HEK293T (cell line): ENCODE measurements at regions not wholly inside any gene's neighbourhood (a gene's known extent, or its start where the extent isn't known, plus 50 kb on each side); places are given as distances from the start of the nearest gene placed in this dataset.

Source experiments
- CTCF ChIA-PET: fragments of 350-600 bp; formaldehyde crosslinking; extraction: SDS; loops from one replicate; lab custom pipeline; 2021; ENCODE audit warnings: antibody characterized with exemption, inconsistent platforms; lab: Yijun Ruan, JAX
- POLR2A ChIA-PET: fragments of 350-600 bp; formaldehyde crosslinking; extraction: SDS; loops from one replicate; lab custom pipeline; 2020; ENCODE audit warnings: antibody characterized with exemption, inconsistent platforms; lab: Yijun Ruan, JAX
- DNase-seq: peaks from one replicate; pipeline ENCODE4 v3.0.0; 2012; ENCODE audit warnings: mixed read lengths; ENCODE audit errors: extremely low spot score
- ARNT ChIP-seq: fragments of 450-650 bp; IDR thresholded peaks from 2 replicates; pipeline ENCODE4 v1.6.1; 2017; ENCODE audit warnings: mild to moderate bottlenecking
- BHLHE40 ChIP-seq: fragments of 450-650 bp; IDR thresholded peaks from 2 replicates; pipeline ENCODE4 v1.6.1; 2016; ENCODE audit warnings: mild to moderate bottlenecking, moderate library complexity, borderline replicate concordance
- CTBP1 ChIP-seq: fragments of 450-650 bp; IDR thresholded peaks from 2 replicates; pipeline ENCODE4 v1.6.1; 2016; ENCODE audit warnings: borderline replicate concordance
- ELF4 ChIP-seq: fragments of 450-650 bp; IDR thresholded peaks from 2 replicates; pipeline ENCODE4 v1.6.1; 2017; ENCODE audit warnings: antibody characterized with exemption
- FOXA1 ChIP-seq: fragments of 450-650 bp; IDR thresholded peaks from 2 replicates; pipeline ENCODE4 v1.6.1; 2016; ENCODE audit warnings: mild to moderate bottlenecking
- FOXK2 ChIP-seq: fragments of 450-650 bp; IDR thresholded peaks from 2 replicates; pipeline ENCODE4 v1.6.1; 2016; ENCODE audit warnings: mild to moderate bottlenecking
- FOXM1 ChIP-seq: fragments of 450-650 bp; IDR thresholded peaks from 2 replicates; pipeline ENCODE4 v1.6.1; 2017; ENCODE audit warnings: mild to moderate bottlenecking, borderline replicate concordance
- HDGF ChIP-seq: fragments of 450-650 bp; IDR thresholded peaks from 2 replicates; pipeline ENCODE4 v1.6.1; 2017; ENCODE audit warnings: antibody characterized with exemption, borderline replicate concordance
- L3MBTL2 ChIP-seq: fragments of 450-650 bp; conservative IDR thresholded peaks from 2 replicates; pipeline ENCODE4 v1.6.1; 2016; ENCODE audit warnings: mild to moderate bottlenecking
- LEF1 ChIP-seq: fragments of 450-650 bp; IDR thresholded peaks from 2 replicates; pipeline ENCODE4 v1.6.1; 2017; ENCODE audit warnings: mild to moderate bottlenecking, borderline replicate concordance
- NFRKB ChIP-seq: fragments of 450-650 bp; IDR thresholded peaks from 2 replicates; pipeline ENCODE4 v1.6.1; 2016; ENCODE audit warnings: mild to moderate bottlenecking, moderate library complexity
- PKNOX1 ChIP-seq: fragments of 450-650 bp; IDR thresholded peaks from 2 replicates; pipeline ENCODE4 v1.6.1; 2016
- SP1 ChIP-seq: fragments of 450-650 bp; IDR thresholded peaks from 2 replicates; pipeline ENCODE4 v1.6.1; 2017
- SUZ12 ChIP-seq: fragments of 450-650 bp; IDR thresholded peaks from 2 replicates; pipeline ENCODE4 v1.6.1; 2016; ENCODE audit warnings: mild to moderate bottlenecking
- TARDBP ChIP-seq: fragments of 450-650 bp; IDR thresholded peaks from 2 replicates; pipeline ENCODE4 v1.6.1; 2016
- ZNF384 ChIP-seq: fragments of 450-650 bp; IDR thresholded peaks from 2 replicates; pipeline ENCODE4 v1.6.1; 2016

DNA sequence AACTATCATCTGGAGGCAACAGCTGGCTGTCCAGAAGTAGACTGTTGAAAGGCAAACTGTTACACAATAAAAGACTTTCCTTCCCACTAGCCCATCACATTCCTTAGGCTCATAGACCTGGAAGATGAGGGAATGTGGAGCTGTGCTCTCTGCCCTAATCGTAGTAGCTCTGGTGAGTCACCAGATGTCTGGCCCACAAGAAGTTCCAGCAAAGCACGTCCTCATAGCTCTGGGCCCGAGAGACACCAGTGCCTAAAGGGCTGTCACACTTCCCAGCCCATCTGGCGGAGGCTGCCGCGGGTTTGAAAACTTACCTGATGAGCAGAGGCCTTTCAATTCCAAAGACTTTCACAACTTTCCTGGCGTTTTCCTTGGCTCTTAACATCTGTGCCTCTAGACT, 81.7 kb upstream of the STOX2 start:
- ChIA-PET CTCF (no interaction called here), POLR2A (interaction anchor here (1.1 kb wide), 2 partner anchors 16 to 18 kb away, joined by 3 read pairs; no protein-coding TSS in a partner anchor)
- no peak for DNase-seq
- TF ChIP-seq HDGF: no peak
- TF ChIP-seq L3MBTL2: no peak
- TF ChIP-seq FOXM1: no peak
- TF ChIP-seq SP1: no peak
- no peak for TF ChIP-seq TARDBP

DNA sequence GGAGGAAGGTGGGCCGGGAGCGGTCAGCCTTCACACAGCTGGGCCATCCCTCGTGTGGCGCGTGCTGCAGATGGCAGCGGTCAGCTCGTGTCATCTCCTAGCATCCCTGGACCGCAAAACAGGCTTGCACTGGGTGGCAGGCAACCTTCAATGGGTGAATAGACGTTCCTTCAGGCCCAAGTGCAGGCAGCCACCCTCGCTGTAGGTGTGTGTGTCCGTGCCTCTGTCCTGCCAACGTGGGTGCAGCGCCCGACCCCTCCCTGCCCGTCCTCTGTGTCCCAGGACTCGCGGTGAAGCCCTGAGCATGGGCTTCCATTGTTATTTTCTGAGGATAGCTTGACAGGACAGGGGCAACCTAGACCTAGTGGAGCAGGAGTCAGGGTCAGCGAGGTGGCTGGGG, 79.8 kb upstream of the STOX2 start:
- DNase-seq: no peak
- TF ChIP-seq TARDBP (no peak), ARNT (no peak), NFRKB (no peak), FOXM1 (no peak), SP1 (no peak)
- POLR2A ChIA-PET: no interaction called here
- CTCF ChIA-PET: interaction anchor here (0.8 kb wide), 1 partner anchor 275 kb away, joined by 3 read pairs; no protein-coding TSS in a partner anchor

DNA sequence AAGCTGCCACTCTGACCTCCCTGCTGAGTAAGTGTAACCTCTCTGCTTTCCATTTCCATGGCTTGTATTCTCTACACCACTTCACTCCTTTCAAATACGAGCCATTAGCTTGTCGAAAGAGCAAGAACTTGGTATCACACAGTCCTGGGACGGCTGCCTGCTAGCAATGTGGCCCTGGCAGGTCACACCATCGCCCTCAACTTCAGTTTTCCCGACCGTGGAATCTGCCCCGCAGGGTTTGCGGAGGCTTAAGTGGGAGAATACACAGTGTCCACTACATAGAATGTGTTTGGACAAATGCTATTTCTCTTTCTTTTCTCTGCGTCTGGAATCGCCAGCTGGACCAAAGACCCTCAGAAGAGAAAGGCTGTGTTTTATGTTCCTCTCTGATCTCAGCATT, 78.6 kb upstream of the STOX2 start:
- DNase-seq: no peak
- ChIA-PET CTCF (interaction anchor here (0.5 to 0.6 kb wide), 2 partner anchors 324 to 374 kb away, joined by 3 read pairs; no protein-coding TSS in a partner anchor), POLR2A (no interaction called here)

DNA sequence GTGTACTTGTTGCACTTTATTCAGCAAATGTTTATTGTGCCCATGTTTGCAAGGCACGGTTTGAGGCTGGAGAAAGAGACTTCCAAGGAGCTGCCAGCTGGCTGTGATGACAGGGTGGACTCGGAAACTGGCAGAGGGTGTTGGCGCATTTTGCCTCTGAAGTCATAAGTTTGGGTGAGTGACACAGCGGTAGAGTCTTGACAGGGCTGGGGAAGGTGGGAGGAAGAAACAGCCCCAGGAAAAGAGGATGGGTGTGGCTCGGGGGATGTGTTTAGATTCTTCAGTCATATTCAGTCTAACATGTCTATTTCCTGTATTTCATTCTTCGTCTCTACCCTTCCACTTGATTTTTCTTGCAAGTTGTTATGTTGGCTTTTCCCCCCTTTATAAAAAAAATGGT, 77.0 kb upstream of the STOX2 start:
- POLR2A ChIA-PET: no interaction called here
- TF ChIP-seq SUZ12 (no peak), BHLHE40 (no peak), ELF4 (no peak), PKNOX1 (no peak), HDGF (no peak), CTBP1 (no peak), ARNT (no peak), FOXK2 (no peak)
- CTCF ChIA-PET: no interaction called here
- DNase-seq: no peak

More for the DNA sequence above, 78.6 kb upstream of the STOX2 start:
- no peak for TF ChIP-seq SP1
- TF ChIP-seq SUZ12: no peak
- TF ChIP-seq HDGF: no peak
- no peak for TF ChIP-seq L3MBTL2
- TF ChIP-seq FOXK2: no peak
- TF ChIP-seq ZNF384: no peak
- no peak for TF ChIP-seq ELF4
- TF ChIP-seq NFRKB: no peak
- no peak for TF ChIP-seq LEF1
- no peak for TF ChIP-seq FOXM1
- no peak for TF ChIP-seq BHLHE40
- no peak for TF ChIP-seq TARDBP
- TF ChIP-seq FOXA1: no peak
- TF ChIP-seq PKNOX1: no peak
- no peak for TF ChIP-seq CTBP1
- no peak for TF ChIP-seq ARNT

GRCh38 chr4:183828839-183829238, 76.3 kb upstream of the STOX2 start:
- no peak for DNase-seq
- POLR2A ChIA-PET: no interaction called here
- TF ChIP-seq ZNF384 (no peak), FOXM1 (no peak), FOXK2 (no peak), ARNT (no peak), FOXA1 (no peak), LEF1 (no peak)
- CTCF ChIA-PET: no interaction called here

DNA sequence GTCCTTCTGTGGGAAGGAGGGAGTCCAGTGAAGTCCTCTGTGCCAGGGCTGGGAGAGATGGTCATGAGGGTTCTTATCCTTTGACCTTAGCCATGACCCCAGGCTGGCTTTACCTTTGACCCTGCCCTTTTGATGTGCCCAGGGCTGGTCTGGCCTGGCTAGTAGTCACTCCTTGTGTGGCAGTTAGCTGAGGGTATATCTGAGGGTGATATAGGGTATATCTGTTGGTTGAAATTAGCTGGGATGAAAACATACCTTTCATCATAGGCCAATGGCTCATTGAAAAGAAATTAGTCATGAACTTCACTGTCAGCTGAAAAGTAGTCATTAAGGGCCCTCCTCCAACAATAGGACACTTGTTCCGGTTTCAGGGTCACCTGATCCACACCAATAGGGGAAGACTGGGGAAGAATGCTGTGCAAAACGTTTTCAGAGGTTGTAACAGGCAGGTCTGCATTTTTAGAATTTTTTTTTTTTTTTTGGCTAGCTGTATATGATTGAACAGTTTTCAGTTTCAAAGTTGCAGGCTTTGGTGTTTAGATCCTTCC, 74.6 kb upstream of the STOX2 start:
- DNase-seq: no peak
- CTCF ChIA-PET: no interaction called here
- POLR2A ChIA-PET: no interaction called here
- no peak for TF ChIP-seq L3MBTL2
- TF ChIP-seq SP1: no peak
- TF ChIP-seq ELF4: no peak
- TF ChIP-seq FOXM1: no peak

DNA sequence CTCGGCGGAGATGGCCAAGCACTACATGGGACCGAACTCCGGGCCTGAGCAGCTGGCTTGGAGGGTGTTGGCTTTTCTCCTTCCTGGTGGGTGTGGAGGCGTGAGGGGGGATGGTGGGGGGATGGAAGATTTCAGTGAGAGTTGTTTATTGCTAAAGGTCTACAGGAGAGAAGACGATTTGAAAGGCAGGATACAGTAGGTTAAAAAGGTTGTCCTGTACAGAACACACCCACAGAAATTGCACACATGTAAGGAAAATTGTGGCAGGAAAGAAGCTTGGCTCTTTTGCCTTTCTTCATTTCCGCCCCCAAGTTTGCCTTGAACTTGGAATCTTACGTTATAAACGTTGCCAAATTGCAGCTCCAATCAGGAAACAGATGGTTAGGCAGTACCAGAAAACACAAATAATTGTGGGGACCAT, 74.1 kb upstream of the STOX2 start:
- TF ChIP-seq ZNF384 (no peak), CTBP1 (no peak), FOXM1 (no peak), BHLHE40 (no peak), SP1 (no peak), FOXA1 (no peak), L3MBTL2 (no peak), HDGF (no peak), PKNOX1 (no peak), SUZ12 (no peak), FOXK2 (no peak), ARNT (no peak), ELF4 (no peak), TARDBP (no peak), NFRKB (no peak), LEF1 (no peak)
- POLR2A ChIA-PET: interaction anchor here (0.6 kb wide), 1 partner anchor 129 kb away, joined by 3 read pairs; no protein-coding TSS in a partner anchor
- CTCF ChIA-PET: no interaction called here
- no peak for DNase-seq
